Uterus (tissue), 2 donors: ENCODE measurements at regions not wholly inside any gene's neighbourhood (a gene's known extent, or its start where the extent isn't known, plus 50 kb on each side); places are given as distances from the start of the nearest gene placed in this dataset.

Source experiments
- POLR2A ChIP-seq, 2 donors: fragments of 450-650 bp; IDR thresholded peaks; one replicate each; pipeline ENCODE4 v1.6.1; 2016; ENCODE audit warnings: antibody characterized with exemption in 2 of 2, mild to moderate bottlenecking in 1 of 2, moderate library complexity in 1 of 2
- TF ChIP-seq, protein P1 (sequence below), 4 experiments: fragments of 200-600 bp in 2 of 4; fragments of 450-650 bp in 2 of 4; sonication (generic) in 2 of 4; IDR thresholded peaks; one replicate each; pipeline ENCODE4 v1.5.1; 2016 to 2019; ENCODE audit warnings: antibody characterized with exemption in 4 of 4, mild to moderate bottlenecking in 2 of 4, moderate library complexity in 1 of 4

DNA sequence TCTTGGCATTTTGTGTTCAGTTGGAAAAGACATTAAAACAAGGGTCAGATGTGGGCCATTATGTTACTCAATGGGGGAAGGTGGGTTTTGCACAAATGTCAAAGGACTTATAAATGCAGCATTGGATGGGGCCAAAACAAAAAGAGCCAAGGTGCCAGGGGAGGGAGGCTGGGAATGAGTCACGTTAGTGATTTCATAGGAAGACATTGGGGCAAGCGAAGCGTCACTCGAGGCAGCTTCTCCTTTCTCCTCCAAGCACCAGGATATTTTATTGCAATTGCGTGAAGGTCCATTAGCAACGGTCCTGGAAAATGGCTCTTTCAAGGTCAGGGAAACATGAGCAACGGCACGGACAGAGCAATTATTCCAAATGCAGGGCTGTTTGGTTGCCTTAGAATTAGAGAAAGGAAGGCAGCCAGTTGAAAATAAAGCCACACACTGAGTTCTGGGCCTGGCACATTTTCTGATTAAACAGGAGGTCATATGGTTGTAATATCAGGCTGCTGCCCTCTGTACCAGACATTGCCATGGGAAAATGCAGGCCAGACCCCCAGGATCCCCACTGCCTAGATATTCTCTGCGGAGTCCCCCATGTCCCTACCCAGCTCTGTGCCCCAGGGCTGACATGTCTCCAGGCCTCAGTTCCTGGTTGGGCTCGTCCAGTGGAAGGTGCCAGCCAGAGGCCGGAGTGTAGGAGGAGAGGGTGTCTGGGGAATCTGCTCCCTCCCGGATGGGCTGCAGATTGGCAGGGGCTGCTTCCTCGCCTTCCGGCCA lies 63.3 kb upstream of the NANOS1 start:
- TF ChIP-seq, protein P1, sequence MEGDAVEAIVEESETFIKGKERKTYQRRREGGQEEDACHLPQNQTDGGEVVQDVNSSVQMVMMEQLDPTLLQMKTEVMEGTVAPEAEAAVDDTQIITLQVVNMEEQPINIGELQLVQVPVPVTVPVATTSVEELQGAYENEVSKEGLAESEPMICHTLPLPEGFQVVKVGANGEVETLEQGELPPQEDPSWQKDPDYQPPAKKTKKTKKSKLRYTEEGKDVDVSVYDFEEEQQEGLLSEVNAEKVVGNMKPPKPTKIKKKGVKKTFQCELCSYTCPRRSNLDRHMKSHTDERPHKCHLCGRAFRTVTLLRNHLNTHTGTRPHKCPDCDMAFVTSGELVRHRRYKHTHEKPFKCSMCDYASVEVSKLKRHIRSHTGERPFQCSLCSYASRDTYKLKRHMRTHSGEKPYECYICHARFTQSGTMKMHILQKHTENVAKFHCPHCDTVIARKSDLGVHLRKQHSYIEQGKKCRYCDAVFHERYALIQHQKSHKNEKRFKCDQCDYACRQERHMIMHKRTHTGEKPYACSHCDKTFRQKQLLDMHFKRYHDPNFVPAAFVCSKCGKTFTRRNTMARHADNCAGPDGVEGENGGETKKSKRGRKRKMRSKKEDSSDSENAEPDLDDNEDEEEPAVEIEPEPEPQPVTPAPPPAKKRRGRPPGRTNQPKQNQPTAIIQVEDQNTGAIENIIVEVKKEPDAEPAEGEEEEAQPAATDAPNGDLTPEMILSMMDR (IDR thresholded peaks at IDR 0.05): no peak
- TF ChIP-seq POLR2A (IDR thresholded peaks at IDR 0.05): no peak
